ENCODE measurements at regions not wholly inside any gene's neighbourhood (a gene's known extent, or its start where the extent isn't known, plus 50 kb on each side); places are given as distances from the start of the nearest gene placed in this dataset.

DNA sequence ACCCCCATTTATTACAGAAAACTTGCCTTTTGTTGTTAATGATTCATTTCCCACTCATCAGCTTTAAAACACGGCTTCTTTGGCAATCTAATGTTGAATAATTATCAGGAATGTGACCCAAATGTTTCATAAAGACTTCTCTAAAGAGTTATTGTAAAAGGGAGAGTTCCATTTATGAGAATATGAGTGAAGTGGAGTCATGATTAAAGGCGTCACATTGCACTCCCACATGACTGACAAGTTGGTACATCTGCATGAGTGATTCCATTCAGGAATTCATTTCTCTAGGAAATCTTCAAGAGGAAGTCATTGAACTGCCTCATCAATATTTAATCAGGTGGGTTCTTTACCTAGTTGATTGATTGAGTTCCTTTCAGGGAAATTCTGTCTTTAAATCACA is 184.8 kb downstream of the LNPK start:
- H4K8ac ChIP-seq (ENCODE audit: extremely low read depth, insufficient read depth, low read length) = no peak overlapping the region
- no peaks in the 10 kb centered on the region for H3K23me2 ChIP-seq (ENCODE audit: low read depth, low read length)
- no peak overlapping the region for H3K14ac ChIP-seq (ENCODE audit: insufficient read length)
- H4K20me1 ChIP-seq (replicated peaks in 1 of 2; ENCODE audit: control insufficient read depth in 1 of 2, insufficient read depth in 2 of 2, low read length in 2 of 2) = no peaks in the 10 kb centered on the region
- H4K5ac ChIP-seq (ENCODE audit: insufficient read length, low read depth, low read length) = no peak overlapping the region
- H3K79me1 ChIP-seq (ENCODE audit: low read depth, low read length) = no peaks in the 10 kb centered on the region
- no peak overlapping the region for H3K4me2 ChIP-seq (ENCODE audit: insufficient read depth in 1 of 2, low read depth in 2 of 2, low read length in 2 of 2)
- 89% methylated on average over 2 of the region's 2 CpGs; no CpG with 5 or more reads in 1 of the 2 experiments for WGBS, 2 experiments (ENCODE audit: extremely low coverage in 1 of 2, insufficient coverage in 1 of 2, insufficient read length in 1 of 2, insufficient replicate concordance in 2 of 2, low coverage in 1 of 2, low lambda C conversion rate in 2 of 2, missing lambda C conversion rate in 1 of 2)
- H2BK15ac ChIP-seq (ENCODE audit: low read length) = no peak overlapping the region
- DNase-seq (ENCODE audit: low read depth in 1 of 2, low spot score in 2 of 2) = no peak
- H4K91ac ChIP-seq (replicated peaks; ENCODE audit: insufficient read length, low read length) = no peak overlapping the region
- no peak overlapping the region for H3K23ac ChIP-seq (ENCODE audit: insufficient read length)
- H3K36me3 ChIP-seq (ENCODE audit: control insufficient read depth in 2 of 4, insufficient read depth in 4 of 4, low read length in 3 of 4) = no peaks in the 10 kb centered on the region; a peak in 1 of 8 replicates
- H3K79me2 ChIP-seq (ENCODE audit: control insufficient read depth in 1 of 2, insufficient read depth in 2 of 2, low read length in 2 of 2) = no peaks in the 10 kb centered on the region
- no peak overlapping the region for H3K27ac ChIP-seq (ENCODE audit: low read depth, low read length)
- H2BK20ac ChIP-seq (ENCODE audit: low read length) = no peak overlapping the region
- no peak overlapping the region for H2AFZ ChIP-seq (ENCODE audit: low read length)
- H3K9me3 ChIP-seq (ENCODE audit: insufficient read depth in 2 of 2, low read depth in 1 of 2, low read length in 1 of 2) = peaks cover 6 to 14% of the 10 kb centered on the region in 2 experiments; a peak in 3 of 4 replicates
- H2BK5ac ChIP-seq (ENCODE audit: low read depth, low read length) = no peak overlapping the region
- no peaks in the 10 kb centered on the region for H3K4me1 ChIP-seq (replicated peaks in 1 of 4; ENCODE audit: control insufficient read depth in 3 of 4, insufficient read depth in 4 of 4, low read length in 3 of 4)
- ChIA-PET CTCF (ENCODE audit: partially characterized antibody) (no interaction called here), POLR2A (ENCODE audit: partially characterized antibody) (no interaction called here)
- no peak overlapping the region for H2BK12ac ChIP-seq (ENCODE audit: low read depth, low read length)
- no peak overlapping the region for H3K4ac ChIP-seq (replicated peaks; ENCODE audit: insufficient read length, low read depth, low read length)
- no peak overlapping the region for H2BK120ac ChIP-seq (replicated peaks; ENCODE audit: low read depth, low read length)
- no peak overlapping the region for H3K4me3 ChIP-seq (ENCODE audit: extremely low read depth in 1 of 4, insufficient read depth in 2 of 4, low read depth in 3 of 4, low read length in 4 of 4)
- H3K27me3 ChIP-seq (replicated peaks in 1 of 4; ENCODE audit: control insufficient read depth in 3 of 4, extremely low read depth in 1 of 4, insufficient read depth in 3 of 4, low read length in 3 of 4) = no peaks in the 10 kb centered on the region
- no peak for FAIRE-seq
- no peak overlapping the region for H3K56ac ChIP-seq (replicated peaks; ENCODE audit: insufficient read length, low read depth, low read length)
- no peak overlapping the region for H3K9ac ChIP-seq (replicated peaks in 1 of 4; ENCODE audit: extremely low read depth in 1 of 4, low read depth in 3 of 4, low read length in 3 of 4)
- no peak overlapping the region for H2AK5ac ChIP-seq (ENCODE audit: low read depth, low read length)
- no peak overlapping the region for H3K18ac ChIP-seq (ENCODE audit: extremely low read depth, low read length)
- TF ChIP-seq KDM1A (IDR thresholded peaks at IDR 0.05; ENCODE audit: borderline replicate concordance, low read length) (no peak), POU5F1 (IDR thresholded peaks at IDR 0.05; ENCODE audit: low read depth, low read length) (no peak), FOSL1 (IDR thresholded peaks at IDR 0.05; ENCODE audit: insufficient read depth, low read depth, low read length) (no peak), SRF (IDR thresholded peaks at IDR 0.05; ENCODE audit: low read depth, low read length) (no peak), BCL11A (IDR thresholded peaks at IDR 0.05; ENCODE audit: low read depth in 2 of 2, low read length in 2 of 2) (no peak), GTF2F1 (IDR thresholded peaks at IDR 0.05; ENCODE audit: borderline replicate concordance, low read depth, low read length) (no peak), CHD1 (IDR thresholded peaks at IDR 0.05; ENCODE audit: low read depth, low read length) (no peak), SUZ12 (IDR thresholded peaks at IDR 0.05; ENCODE audit: low read length) (no peak), JUND (IDR thresholded peaks at IDR 0.05; ENCODE audit: low read length) (no peak), EGR1 (IDR thresholded peaks at IDR 0.05; ENCODE audit: borderline replicate concordance, low read depth, low read length) (no peak), ZNF274 (IDR thresholded peaks at IDR 0.05; ENCODE audit: borderline replicate concordance, extremely low read depth, low read length) (no peak), EZH2 (IDR thresholded peaks at IDR 0.05; ENCODE audit: low read depth, low read length, severe bottlenecking) (no peak)
- TF ChIP-seq, protein P1, sequence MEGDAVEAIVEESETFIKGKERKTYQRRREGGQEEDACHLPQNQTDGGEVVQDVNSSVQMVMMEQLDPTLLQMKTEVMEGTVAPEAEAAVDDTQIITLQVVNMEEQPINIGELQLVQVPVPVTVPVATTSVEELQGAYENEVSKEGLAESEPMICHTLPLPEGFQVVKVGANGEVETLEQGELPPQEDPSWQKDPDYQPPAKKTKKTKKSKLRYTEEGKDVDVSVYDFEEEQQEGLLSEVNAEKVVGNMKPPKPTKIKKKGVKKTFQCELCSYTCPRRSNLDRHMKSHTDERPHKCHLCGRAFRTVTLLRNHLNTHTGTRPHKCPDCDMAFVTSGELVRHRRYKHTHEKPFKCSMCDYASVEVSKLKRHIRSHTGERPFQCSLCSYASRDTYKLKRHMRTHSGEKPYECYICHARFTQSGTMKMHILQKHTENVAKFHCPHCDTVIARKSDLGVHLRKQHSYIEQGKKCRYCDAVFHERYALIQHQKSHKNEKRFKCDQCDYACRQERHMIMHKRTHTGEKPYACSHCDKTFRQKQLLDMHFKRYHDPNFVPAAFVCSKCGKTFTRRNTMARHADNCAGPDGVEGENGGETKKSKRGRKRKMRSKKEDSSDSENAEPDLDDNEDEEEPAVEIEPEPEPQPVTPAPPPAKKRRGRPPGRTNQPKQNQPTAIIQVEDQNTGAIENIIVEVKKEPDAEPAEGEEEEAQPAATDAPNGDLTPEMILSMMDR (IDR thresholded peaks at IDR 0.05; ENCODE audit: control extremely low read depth in 1 of 3, insufficient read depth in 1 of 3, low read depth in 1 of 3, low read length in 3 of 3) = no peak

Data from H1 (cell line).